ENCODE measurements at regions not wholly inside any gene's neighbourhood (a gene's known extent, or its start where the extent isn't known, plus 50 kb on each side); places are given as distances from the start of the nearest gene placed in this dataset.

DNA sequence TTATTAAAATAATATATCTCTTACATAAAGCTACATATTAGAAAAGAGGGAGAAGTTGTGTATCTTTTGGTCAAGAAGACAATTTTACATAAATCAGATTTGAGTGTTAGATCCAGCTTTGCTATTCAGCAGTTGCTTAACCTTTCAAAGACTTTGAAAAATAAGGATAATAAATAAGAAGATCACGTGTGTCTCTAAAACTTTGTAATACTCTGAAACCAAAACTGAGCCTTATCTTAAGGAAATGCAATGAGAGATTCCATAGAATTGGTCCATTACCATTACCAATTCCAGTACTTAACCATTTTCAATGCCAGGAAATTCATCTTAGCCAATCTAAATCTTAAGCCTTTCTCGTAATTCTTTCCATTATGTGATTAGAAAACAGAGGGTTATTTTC lies 89.2 kb upstream of the COL5A2 start:
- no peak for DNase-seq

DNA sequence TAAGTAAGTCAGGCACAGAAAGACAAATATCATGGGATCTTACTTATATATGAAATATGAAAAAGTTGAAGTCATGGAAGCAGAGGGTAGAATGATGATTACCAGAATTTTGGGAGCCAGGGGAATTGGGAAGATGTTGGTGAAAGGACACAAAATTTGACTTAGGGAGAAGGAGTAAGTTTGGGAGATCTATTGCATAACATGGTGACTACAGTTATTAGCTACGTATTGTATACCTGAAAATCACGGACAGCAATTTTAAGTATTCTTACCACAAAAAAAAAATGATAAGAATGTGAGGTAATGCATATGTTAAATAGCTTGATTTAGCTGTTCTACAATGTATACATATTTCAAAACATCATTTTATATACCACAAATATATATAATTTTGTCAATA lies 94.2 kb upstream of the COL5A2 start:
- no peak for DNase-seq

DNA sequence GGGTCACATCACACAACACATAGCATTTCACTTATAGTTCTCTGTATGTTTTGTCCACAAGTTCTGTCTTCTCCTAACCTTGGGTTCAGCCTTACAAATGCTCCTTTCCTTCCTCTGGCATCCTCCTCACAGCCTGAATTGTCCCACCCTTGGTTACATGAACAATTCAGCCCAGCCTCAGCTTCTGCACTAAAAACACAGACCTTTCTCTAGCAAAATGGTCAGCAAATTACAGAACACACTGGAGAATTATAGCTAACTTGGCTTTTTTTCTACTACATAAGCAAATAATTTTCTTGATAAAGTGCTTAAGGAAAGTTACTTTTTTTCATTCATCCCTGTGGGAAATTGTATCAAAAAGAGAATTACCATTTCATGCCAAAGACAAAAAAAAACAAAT lies 94.8 kb upstream of the COL5A2 start:
- no peak for DNase-seq

DNA sequence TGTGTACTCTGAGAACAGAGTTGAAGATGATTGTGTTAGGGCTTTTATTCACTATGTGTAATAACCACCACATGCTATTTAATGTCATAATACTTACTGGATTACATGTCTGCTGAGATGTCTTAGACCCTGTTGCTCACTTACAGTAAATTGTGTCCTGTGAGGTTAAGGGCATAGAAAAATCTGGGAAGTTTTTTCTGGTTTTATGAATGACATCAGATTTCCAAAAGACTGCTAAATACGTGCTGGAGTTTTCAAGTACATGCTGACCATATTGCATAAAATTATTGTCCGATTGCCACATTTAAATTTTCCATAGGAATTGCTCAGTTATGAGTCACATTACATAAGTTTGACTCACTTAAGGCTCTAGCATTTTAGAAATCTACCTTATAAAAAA lies 96.7 kb upstream of the COL5A2 start:
- peak; percentile 97 for DNase-seq

DNA sequence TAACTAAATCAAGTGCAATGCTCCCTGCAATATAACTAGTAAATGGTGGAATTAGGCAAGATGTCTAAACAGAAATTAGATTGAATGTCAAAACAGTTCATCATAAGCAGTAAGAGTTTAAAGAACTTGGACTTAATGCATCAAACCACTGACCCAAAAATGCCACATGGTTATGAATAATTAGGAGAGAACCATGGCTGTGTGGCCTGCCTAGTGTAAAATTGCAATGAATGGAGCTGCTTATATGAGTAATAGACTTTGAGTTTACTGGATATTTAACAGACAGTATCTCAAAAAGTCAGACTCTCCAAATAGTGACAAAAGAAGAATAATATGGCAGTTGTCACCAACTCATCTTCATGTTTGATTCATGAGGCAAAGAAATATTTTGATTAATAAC lies 101.6 kb upstream of the COL5A2 start:
- no peak for DNase-seq

DNA sequence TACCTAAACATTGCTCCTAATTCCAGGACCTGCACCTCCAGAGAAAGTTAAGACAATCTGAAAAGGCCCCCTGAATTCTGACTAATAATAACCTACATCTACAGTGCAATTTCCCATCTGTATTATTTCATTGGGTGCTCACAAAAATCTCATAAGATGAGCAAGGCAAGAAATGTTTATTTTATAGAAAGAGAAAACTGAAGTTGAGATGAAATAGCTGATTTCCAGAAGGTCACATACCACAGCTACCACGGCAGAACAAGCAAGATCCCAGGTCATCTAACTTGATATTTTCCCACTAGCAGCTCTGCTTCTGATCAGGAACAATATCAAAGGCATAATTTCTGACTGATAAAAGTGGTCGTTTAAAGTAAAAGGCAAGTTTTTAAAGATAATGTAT lies 105.8 kb upstream of the COL5A2 start:
- peak; percentile 53 for DNase-seq

DNA sequence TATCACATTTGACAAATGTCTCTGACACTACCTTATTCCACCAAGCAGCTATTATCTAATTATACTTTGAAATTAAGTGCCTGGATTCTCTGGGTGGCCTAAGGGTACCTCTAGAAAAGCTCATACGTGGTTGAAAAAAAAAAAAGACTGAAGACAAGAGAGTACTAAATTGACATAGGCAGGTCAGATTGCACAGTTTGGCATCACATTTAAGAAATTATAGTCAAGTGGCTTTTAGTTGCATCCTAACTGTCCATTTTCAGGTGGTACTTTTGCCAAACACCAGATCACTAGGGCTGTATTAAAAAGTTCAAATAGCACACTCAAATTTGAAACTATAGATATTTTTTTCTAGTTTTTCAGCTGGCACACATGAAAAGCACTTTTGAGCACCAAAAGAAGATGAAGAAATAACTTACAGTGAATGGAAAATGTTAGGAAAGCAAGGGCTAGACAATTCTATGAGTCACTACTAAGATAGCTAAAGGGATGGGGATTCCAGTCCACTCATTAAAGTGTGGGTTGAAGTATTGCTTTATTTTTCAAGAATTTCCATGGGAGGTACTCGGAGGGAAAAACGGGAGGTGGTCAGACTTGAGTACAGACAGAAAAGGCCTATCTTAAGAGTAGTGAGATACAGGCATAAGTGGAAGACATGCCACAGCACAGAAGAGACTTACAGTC lies 106.5 kb upstream of the COL5A2 start:
- peak; percentile 95 for DNase-seq

DNA sequence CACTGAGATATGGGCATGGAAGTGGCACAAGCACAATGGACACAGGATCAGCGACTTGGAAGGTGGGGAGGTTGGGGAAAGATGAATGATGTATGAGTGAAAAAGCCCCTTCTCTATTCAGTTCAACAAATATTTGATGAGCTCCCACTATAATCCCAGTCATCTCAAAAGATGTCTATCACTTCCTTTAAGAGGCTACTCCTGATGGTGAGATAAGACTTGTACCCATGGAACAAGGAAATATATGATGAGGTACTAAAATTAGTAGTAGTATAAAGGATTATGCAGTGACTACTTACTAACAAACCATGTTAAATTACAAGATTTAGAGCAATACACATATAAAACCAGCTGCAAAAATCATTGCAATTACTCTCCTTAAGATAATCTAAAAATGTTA lies 107.8 kb upstream of the COL5A2 start:
- no peak for DNase-seq

DNA sequence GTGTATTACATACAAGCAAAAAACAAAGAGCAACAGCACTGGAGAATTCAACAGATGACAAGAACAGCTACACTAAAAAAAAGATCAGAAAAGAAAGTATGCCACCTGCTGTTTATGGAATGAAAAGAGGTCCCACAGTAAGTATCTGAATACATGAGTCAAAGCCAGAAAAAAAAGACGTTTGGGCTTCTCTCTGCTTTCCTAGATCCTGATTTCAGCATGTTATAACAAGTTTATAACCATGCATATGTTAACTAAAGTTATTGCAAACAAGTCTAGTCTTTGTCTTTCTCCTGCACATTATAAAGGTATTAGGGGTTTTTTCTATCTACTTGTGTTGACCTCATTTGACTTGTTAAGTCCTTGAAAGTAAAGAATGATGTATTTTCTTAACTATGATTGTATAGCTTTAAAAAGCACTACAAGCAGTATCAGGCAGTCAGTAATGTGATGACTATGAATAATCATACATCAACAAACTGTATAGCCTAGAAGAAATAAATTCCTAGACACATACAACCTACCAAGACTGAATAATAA lies 108.5 kb upstream of the COL5A2 start:
- peak; percentile 90 for DNase-seq

DNA sequence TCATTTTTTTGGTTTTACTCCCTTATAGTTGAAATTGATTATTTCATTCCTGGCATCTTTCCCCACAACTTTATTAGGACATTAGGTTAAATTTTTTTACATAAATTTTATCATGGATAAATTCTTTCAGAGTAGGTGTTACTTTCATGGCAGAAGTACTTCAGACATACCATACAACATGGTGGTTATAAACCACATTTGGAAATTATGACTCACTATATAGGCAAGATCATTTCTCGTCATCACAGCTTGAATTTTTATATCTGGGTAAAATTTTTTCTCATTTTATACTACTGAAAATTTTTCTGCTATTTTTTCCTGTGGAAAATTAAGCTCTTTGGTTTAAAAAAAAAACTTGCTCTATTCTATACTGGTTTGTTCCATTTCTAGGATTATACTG lies 111.9 kb upstream of the COL5A2 start:
- DNase-seq: peak; percentile 58

DNA sequence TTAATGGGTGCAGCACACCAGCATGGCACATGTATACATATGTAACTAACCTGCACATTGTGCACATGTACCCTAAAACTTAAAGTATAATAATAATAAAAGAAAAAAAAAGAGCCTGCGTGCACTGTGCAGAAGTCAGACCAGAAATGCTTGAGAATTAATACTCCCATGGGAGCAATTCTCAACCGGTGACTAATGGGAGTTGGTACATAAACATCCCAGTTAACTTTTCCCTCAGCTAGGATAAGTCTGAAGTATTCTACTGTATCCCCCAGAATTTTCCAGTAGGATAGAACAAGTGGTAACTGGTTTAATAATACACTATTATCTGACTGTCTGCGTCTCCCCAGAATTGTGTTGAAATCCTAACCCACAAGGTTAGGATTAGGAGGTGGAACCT lies 113.6 kb upstream of the COL5A2 start:
- peak; percentile 94 for DNase-seq

DNA sequence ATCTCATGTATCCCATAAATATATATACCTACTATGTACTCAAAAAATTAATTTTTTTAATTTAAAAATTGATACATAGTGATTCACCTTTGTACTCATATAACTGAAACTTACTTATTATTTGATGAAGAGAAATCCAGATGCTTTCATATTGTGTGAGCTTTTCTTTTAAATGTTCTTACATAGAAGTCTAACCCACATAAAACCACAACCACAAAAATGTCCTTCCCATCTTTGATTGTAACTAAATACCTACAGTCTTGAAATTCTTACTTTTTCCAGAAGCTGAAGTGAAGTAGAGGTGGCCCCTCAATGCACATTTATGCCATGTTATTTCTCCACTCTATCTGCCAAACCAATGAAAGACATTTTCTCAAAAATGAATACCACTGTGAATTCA lies 117.9 kb upstream of the COL5A2 start:
- DNase-seq: peak; percentile 76

DNA sequence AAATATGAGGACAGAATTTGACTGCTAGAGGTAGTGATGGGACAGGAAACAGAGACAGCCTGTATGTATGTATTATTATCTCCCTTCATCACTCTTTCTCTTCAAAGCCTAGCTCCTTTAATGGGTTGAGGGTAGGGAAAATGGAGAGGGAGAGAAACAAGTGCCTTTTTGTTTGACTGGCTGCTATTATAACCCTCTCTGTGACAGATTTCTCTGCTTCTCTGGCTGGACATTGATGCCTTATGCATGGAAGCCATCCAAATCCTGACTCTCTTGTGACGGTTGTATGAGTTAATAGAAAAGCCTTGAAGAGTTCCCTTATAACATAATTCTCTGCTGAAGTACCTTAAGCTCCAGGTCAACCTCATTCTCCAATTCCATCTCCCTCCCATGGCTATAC lies 118.5 kb upstream of the COL5A2 start:
- no peak for DNase-seq

DNA sequence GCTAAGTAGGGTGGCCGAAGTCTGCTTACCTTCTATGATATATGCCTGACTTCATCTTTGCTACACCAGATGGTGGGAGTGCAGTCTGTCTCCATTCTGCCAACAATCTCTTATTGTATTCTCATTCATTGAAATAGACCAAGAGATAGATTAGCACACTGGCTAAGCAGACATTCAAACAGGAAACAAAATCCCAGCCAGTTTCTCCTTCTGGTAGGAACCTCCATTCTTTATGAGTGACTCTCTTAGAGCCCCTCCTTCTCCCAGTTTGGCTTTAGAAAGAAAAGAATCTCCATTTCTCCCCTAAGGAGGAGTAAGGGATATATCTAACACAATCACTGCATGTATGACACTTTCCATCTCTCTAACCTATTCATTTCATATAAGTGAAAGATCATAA lies 118.9 kb upstream of the COL5A2 start:
- DNase-seq: peak; percentile 58

DNA sequence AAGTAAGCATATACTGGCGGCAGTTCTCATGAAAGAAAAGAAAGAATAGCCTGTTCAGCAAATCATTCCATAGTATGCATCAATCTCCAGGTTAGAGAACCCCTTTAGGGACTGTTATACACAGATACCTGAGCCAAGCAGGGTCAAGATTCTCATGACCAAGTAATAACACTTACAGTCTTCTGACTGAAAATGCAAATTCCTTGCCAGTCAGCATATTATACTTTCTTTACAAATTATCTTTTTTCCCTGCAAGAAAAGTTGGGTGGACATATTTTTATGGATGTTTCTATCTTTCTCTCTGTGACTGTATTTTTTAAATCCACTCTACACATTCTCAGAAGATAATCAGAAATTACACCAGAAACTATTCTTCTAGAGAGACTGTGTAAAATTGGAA lies 120.4 kb upstream of the COL5A2 start:
- no peak for DNase-seq

DNA sequence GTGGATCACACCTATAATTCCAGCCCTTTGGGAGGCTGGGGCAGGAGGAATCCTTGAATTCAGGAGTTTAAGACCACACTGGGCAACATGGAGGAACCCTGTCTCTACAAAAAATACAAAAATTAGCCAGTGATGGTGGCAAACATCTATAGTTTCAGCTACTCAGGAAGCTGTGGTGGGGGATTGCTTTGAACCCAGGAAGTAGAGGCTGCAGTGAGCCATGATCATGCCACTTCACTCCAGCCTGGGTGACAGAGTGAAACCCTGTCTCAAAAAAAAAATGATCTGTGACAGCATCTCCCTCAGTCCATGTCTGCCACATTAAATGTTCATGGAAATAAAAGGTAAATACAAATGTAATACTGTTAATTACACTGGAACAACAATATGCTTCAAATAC lies 121.4 kb upstream of the COL5A2 start:
- no peak for DNase-seq

DNA sequence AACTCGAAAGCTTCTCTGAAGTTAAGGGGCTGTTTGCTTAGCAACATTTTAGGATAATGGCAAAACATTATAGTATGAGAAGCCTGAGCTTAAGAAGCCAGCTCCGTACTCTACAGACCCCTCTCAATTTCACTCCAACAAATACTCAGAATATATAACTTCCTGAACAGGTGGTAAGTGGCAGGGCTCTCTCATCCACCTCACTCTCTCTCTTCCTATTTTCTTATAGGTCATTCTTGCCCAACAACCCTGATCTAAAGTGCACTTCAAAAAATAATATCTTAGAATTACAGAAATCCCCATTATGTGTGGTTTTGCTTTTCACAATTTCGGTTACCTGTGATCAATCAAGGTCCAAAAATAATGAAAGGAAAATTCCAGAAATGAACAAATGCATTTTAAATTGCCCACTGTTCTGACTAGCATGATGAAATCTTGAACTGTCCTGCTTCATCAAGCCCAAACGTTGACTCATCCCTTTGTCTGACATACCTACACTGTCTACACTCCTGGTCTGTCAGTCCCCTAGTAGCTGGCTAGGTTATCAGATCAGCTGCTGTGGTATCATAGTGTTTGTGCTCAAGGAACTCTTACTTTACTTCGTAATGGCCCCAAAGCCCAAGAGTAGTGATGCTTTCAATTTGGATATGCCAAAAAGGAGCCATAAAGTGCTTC lies 122.8 kb upstream of the COL5A2 start:
- DNase-seq: peak; percentile 40

DNA sequence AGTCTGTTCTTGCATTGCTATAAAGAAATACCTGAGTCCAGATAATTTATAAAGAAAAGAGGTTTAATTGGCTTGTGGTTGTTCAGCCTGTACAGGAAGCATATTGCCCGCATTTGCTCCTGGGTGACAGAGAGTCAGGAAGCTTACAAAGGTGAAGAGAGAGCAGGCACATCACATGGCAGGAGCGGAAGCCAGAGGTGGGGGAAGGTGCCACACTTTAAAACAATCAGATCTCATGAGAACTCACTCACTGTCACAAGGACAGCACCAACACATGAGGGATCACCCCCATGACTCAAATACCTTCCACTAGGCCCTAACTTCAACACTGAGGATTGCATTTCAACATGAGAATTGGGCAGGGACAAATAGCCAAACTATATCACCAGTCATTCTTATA lies 124.8 kb upstream of the COL5A2 start:
- DNase-seq: no peak

DNA sequence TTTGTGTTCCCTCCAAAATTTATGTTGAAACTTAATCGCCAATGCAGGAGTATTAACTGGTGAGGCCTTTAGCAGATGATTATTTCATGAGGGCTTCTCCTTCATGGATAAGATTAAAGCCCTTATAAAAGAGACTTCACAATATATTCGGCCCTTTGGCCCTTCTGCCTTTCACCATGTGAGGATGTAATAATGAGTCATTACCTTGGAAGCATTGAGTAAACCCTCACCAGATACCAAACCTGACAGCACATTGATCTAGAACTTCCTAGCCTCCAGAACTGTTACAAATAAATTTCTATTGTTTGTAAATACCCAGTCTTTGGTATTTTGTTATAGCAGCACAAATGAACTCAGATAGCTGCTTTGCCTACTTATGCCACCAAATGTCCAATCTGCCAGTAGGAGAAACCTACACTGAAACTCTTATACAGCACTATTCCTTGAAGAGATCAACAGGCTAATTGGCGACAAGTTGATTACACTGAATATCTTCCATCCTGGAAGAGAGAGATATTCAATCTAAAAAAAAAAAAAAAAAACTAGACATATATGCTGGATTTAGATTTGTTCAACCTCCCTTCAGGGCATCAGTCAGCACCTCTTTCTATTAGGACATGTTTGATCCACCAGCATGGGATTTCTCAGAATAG lies 125.9 kb upstream of the COL5A2 start:
- peak; percentile 52 for DNase-seq

DNA sequence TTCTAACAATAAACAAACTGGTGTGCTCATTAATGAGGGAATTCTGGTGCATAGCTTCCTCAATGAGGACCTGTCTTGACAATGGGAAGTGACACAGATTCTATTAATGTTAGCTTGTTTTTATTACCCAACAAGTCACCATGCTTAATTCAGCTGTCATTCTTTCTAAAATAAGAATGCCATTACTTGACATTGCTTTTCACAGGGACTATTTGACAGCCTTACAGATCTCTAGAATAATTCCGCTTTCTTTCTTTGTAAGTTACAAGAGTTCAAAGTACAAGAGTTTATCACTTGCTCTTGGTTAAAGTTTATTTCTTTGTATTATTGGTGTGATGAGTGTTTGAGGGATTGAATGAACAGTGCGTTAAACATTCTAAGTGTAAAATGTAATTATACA lies 127.0 kb upstream of the COL5A2 start:
- DNase-seq: no peak

DNA sequence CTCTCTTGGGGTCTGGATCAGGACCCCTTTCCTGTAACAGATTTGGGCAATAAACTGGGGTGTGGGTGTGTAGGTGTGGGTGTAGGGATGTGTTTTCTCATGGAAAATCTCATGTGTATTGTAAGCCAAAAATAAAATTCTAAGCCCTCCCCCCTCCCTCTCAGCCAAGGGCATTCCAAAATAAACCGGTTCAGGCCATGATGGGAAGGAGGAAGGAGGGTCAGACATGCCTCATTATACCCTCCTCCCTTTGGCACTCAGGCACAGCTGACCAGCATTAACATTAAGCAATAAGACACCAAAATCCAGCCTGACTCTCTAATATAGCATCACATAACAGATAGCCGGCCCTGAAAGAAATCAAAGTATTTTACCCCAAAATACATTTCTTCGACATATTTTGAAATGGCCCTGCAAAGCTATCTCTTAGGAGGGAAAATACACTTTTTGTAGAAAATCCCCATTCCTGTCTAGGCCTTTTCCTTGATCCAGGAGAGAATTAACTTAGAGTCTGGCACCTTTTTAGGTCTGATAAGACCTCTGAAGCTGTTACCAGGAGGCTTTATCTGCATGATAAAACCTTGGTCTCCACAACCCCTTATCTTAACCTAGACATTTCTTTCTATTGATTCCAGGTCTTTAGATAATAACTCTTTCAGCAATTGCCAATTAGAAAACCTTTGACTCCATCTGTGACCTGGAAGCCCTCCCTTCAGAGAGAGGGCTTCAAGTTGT lies 128.7 kb upstream of the COL5A2 start:
- no peak for DNase-seq

DNA sequence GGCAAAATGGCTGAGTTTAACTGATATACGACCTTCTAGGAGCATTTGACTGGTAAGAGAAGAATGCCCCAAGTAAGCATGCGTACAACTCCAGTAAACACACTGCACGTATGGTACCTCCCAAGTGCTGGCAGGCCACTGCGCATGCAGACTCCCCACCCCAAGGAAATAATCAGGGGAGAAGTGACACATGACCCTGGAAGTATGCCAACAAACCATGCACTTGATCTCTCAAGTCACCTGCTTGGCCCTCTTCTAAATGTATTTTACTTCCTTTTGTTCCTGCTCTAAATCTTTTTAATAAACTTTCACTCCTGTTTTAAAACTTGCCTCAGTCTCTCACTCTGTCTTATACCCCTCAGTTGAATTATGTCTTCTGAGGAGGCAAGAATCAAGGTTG lies 129.8 kb upstream of the COL5A2 start:
- DNase-seq: no peak

DNA sequence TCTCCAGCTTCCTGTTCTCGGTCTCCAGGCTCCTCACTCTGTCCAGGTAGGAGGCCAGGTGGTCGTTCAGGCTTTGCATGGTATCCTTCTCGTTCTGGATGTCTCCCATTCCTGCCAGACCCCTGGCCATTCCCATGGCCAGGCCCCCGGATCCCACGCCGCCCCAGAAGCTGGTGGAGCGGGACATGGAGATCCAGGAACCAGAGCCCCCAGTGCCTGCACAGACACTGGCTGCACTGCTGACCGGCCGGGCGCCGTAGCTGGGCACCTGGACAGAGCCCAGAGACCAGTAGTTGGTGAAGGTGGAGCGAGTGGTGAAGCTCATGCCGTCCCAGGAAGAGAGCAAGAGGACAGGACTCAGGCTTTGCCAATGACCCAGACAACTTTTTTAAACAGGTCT lies 129.1 kb upstream of the WDR75 start:
- DNase-seq: no peak

Data from fibroblast of skin of back (primary cell).